NCI-H524 (cell line): ENCODE measurements at regions not wholly inside any gene's neighbourhood (a gene's known extent, or its start where the extent isn't known, plus 50 kb on each side); places are given as distances from the start of the nearest gene placed in this dataset.

ENCODE experiments used
- DNase-seq, 2 experiments: peaks; one replicate each; lab custom pipeline; 2025; lab: John Stamatoyannopoulos, UW

DNA sequence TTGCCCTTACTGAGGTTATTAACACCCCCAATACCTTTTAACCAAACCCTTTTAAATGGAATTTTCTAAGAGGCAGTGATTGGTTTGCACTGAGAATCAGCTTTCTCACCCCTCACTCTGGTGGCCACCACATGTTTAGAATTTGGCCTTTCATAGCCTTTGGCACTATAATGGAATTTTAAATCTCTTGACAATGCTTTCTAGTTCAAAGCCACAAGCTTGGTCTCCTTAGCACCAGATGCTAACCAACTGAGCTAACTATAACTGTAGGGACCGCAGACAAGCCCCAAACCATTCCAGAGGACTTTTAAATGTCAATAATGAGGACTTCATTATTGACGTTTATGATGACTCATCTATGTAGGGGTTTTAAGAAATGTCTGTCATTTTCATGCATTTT is 238.7 kb upstream of the SNX7 start:
- DNase-seq, result no peak

DNA sequence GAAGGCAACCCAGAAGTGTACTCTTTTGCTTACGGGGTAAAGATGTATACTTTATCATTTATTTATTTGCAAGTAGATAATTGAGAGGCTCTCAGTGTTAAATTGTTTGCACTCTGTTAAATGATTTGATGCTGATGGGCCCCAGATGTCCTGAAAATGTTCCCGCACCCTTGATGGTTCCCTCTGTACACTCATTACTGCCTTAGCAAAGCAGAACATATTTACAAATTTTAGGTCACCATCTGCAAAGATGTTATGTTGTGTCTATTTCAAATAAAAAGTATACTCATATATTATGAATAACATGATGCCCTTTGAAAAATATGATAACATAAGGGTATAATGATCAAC is 240.5 kb upstream of the SNX7 start:
- no peak for DNase-seq

DNA sequence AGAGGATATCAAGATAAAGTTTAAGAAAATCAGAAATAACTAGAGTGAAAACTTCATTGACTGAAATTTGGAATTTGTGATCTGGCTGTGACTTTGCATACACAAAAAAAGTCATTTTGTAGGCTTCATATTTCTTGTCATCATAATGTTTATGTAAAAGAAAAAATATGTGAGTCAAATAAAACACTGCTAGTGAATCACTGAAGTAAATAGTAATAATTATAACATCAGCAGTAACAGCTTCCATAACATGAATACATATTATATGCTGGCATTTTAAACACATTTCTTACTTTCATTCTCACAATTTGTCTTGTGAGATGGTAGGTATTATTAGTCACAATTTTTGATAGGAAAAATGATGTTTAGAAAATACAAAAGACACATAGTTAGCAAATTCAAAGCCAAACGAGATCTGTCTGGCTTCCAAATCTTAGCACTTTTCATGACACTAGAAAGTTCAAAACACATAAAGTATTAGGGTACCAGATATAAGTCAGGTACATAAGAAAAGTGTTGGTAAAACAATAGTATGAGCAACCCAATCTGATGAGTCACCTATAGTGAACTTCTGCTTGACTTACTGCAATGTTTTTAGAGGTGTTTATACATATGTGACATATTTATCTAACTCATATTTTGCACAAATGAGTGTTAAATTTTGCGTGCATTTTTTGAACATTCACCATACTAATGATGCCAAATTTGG is 241.0 kb upstream of the SNX7 start:
- DNase-seq, result no peak

DNA sequence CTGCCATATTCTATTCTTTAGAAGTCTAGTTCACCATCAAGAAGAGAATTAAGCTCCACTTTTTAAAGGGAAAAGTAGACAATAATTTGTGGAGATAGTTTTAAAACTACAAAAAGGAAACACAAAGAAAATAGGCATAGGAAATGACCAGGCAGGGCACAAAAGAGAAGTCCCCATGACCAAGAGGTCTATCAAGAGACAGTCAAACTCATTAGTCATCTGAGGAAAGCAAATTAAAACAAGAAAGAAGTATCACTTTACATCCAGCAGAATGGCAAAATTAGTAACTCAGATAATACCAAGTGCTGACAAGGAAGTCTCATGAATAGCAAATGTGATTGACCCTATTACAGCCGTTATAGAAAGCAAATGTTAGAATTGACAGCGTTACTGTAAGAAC is 243.7 kb upstream of the SNX7 start:
- no peak for DNase-seq

DNA sequence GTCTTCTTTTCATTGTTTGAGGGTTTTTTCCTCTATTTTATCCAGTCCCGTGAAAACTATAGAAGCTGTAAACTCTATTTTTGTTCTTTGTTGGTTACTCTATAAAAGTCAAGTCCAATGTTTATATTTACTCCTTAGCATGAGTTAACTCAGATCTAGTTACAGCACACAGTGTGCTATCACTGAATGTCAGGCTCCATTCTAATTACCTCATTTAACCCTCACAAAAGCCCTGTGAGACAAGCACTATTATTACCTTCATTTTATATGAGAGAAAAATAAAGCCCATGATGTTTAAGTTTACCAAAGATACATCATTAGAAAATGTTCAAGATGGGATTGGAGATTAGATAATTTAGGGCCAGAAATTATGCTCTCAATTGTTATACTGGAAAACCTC is 251.4 kb upstream of the SNX7 start:
- DNase-seq, result no peak

DNA sequence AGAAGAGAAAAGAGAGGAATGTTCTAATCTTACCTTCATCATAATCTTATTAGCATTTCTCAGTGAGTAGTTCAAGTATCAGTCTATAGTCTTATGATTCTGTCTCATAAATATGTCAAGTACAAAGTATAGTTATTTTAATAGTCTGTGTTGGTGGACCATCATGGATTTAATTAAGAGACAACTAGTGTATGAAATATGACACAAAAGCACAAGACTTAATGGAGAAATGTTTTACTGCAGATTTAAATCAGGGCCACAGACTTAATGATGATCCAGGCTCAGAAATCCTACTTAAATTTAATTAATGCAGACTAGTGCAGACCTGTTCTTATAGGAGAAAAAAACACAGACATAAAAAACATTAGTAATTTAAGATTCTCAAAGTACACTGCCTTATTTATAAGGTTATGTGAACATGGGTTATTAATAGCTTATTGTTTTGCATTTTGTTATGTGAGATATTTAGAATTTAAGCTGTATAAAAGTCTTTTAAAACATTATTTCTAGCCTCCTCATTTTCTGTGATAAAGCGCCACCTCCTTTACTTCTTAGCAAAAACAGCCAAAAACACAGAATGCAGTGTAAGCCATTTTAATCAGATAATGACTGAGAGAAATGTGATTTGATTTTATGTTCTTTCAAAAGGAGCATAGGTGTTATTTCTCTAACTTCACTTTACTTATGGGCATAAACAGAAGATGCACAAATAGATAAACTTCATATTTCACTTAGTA is 255.0 kb upstream of the SNX7 start:
- peak; percentile 16 to 66 for DNase-seq

DNA sequence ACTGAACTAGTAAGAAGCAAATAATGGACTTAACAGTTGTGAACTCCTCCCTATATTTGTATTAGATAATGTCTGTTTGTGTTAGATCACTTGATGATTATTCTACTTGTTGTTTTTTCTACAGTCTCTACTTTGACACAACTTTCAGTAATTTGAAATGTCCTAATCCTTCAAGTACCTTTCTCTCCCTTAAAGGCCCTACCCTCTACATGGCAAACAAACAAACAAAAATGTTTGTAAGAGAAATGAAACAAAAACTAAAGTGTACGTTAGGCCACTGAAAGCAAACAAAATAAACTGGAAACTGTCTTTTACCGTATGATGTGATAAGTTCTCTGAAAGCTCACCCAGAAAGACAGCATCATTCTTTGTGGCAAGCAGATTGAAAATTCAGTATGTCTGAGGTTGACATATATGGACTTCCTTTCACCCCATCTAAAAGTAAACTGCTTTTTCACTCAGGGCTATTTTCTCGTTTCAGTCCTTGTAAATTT is 255.9 kb upstream of the SNX7 start:
- no peak for DNase-seq

DNA sequence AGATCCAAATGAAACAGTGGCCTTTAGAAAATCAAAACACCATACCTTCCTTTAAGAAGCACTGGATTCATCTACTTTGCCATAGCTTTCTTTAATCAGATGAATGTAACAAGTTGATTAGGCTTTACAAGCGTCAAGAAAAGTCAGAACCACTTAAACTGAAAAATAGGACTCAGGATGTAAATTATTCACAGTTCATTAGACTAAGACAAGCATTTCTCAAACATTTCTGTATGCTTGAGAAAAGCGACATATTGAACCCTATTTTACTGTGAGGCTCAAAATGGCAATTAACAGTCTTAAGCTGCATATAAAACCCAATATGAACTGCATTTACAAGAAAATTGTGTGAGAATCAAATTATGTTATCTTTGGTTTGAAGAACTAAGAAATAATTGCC is 256.7 kb upstream of the SNX7 start:
- DNase-seq, result no peak

DNA sequence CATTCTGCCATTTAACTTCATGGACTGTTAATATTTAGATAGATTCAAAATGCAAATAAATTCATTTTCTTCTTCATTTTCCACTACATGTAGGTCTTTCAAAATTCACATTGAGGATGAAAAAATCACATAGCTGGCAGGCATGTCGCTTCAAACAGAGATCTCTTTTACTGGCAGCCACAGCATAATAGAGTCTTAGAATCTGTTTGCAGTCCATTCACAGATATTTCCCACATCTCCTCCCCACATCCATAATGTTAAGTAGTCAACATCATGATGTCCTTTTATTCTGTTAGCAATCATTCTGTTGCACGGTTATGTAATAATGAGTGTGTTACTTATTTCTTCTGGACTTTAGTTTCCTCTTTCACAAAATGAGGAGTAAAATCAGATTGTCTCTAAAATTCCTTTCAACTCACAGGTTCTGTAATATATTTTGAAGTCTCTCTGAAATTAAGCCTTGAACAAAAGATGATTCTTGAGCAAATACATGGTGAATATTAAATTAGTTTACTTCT is 257.5 kb upstream of the SNX7 start:
- DNase-seq, result no peak

DNA sequence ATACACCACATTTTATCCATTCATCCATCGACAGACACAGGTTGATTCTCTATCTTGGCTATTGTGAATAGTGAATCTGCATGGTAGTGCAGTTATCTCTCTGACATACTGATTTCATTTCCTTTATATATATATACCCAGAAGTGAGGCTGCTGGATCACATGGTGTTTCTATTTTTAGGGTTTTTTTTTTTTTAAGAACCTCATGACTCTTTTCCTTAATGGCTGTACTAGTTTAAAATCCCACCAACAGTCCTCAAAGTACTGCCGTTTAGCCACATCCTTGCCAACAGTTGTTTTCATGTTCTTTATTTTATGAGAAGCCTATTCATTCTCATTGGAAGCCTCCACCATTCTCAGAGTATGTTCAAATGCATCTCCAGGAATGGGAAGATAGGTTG is 258.7 kb upstream of the SNX7 start:
- no peak for DNase-seq

DNA sequence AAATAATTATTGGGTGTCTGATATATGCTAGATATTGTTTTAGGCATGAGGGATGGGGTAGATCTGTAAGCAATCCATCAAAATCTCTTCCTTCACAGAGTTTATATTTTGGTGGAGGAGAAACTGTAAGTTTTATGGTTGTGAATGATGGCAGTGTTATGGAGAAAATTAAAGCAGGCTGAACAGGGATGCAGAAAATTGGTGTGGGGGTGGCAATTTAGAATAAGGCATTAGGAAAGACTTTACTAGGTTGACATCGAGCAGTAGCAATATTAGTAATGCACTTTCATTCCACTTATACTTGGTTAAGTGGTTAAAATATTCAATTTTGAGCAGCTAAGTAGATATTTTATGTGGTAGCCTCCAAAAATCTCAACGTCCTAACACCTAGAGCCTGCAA is 261.1 kb upstream of the SNX7 start:
- no peak for DNase-seq

DNA sequence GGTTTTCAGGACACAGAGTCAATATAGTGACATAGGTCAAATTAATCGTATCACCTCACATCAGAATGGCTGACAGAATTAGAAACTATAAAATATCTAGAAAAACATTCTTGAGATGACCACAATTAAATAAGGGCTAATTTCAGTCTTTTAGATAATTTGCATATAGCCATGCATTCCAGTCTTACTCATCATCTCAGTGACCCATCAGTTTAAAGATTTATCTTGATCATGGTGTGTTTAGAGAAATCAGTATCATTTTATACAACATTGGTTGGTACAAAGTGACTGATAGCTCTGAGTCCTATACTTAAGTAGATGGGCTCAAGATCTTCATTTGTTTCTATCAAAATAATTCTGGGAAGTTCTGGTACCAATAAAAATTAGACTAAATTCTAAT is 262.3 kb upstream of the SNX7 start:
- no peak for DNase-seq

DNA sequence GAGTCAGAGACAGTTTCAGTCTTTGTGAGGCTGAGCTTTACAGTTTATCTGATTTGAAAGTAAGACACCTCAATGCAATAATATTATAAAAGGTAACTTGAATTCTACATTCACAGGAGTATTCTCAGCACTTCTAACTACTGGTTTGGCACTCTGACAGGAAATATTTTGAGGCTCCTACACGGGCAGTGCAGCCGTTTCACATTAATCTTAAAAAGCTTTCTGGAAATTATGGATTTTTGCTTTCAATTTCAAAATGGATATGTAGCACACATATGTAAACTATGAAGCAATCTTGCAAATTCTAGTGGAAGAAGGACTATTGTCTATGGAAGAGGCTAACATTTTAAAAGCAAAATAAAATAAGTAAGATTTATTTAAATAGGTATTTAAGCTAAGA is 262.9 kb upstream of the SNX7 start:
- no peak for DNase-seq

DNA sequence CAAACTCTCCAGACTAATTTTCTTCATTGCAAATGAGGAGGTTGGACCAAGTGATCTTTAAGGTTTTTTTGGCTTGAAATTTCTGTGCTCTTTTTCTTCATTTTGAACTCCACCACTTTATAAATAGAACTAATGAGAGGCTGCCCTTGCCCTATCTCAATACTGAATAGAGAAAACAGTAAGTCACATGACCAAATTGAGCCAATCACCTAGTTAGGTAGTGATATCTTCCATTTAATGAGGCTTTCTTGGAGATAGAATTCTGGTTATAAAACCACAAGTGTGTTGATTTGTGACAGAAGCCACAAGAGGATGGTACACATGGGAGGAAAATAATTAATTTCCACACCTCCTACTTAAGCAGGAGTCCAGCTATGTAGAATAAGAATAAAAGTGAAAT is 263.4 kb upstream of the SNX7 start:
- DNase-seq, result no peak

DNA sequence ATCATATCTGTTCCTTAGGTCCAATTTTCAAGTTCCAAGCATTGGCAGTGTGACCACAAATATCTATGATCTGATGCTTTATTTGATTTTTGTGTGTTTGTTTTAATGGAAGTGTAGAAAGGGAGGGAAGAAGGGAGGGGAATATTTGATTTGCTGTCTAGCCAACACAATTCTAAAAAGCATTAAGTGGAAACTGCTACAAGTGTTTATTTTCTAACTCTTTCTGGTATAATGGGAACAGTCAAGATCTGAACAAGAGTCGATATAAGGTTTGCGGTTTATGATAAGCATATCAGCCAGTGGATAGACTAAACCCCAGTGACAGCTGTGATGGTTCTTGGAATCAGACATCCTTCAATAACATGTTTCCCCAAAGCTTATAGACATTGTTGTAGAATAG is 267.8 kb upstream of the SNX7 start:
- no peak for DNase-seq

DNA sequence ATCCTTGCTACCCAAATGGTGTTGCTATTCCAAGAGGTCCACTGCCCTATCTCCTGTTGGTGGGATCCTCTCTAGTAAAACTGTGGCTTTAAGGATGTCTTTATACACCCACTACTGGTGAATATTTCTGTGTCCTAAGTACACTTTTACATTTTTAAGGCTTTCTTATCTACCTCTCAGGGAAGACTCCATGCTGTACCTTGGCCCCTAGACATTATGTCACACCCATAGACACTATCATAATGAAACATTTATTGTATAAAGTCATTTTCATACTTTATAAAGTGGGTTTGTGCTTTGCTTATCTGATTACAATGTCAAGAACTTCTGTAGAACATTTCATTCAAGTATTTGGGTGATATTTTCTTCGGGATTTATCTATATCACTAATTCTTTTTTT is 270.3 kb upstream of the SNX7 start:
- DNase-seq, result no peak

DNA sequence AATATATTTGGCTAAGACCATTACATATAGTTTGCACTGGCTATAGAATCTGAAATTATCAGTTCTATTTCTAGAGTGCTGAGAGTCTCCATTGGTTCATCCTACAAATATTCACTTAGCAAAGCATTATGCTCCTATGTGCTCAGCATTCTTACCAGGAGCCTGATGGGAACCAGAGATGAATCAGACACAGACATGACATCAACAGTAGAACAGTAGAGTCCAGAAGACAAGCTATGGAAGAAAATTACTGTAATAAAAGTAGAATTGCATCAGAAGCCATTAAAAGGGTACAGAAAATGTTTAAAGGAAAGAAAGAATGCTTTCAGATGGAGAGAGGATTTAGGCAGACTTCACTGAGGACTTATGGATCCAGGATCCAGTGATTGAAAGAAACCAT is 271.7 kb upstream of the SNX7 start:
- no peak for DNase-seq

DNA sequence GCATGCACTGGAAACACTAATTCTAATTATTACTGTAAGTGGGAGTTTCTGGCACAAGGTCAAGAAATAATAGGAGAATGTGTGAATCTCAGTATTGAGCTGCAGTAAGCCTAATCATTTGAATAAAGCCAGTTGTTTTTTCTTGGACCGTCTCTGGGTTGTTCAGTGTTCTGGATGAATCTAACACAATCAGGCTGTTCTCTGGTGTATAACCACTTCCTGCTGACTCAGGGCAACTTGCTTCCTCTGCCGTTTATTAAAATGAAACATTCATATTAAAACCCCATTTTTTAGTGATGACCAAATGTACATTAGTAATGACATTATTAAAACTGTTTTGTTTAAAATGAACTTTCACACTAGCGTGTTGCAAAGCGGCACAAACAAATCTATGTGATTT is 273.1 kb upstream of the SNX7 start:
- DNase-seq, result no peak

DNA sequence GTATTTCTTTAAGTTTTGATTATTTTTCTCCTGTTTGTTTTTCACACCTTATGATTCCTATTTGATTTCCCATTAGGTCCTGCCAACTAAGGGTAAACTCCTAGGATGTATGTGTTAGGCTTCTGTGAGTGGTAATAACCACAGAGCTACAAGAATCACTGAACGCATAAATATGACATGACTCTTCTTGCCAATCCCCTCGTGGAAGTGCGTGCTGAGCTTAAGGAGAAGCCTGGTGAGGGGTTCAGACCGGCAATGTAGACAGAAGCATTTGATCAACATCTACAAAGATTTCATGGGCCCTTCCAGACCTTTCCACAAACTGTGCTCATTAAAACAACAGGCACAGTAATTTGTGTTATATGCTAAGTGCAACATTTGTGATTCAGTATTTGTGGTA is 273.8 kb upstream of the SNX7 start:
- DNase-seq, result no peak

DNA sequence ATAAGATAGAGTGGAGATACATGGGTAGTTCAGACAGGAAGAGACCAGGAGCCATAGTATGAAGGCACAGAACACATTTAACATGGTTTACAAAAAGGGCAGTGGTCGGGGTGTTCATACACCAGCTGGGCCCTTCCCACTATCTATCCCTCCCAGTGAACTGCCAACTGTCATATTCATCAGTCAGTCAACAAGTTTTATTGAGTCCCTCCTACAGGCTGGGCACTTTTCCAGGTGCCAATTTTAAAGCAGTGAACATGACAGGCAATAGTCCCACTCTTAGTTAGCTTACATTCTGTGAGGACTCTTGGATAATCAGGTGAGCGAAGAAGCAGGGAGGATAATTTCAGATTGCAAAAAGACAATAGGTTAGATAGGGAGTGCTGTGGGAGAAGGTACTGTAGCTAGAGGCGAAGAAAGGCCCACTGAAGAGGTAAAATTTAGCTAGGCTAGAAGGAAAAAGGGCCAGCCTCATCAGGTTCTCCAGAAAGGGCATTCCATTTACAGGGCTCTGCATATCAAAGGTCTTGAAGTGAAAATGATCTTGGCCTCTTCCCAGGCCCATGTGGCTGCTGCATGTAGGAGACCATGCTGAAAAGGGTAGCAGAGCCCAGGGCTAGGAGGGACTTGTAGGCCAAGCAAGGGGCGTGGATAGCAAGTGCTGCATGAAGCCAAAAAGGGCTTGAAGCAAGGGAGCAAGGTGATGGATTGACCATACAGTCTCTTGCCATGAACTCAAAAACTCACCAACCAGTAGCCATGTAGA is 274.7 kb upstream of the SNX7 start:
- DNase-seq, result no peak

DNA sequence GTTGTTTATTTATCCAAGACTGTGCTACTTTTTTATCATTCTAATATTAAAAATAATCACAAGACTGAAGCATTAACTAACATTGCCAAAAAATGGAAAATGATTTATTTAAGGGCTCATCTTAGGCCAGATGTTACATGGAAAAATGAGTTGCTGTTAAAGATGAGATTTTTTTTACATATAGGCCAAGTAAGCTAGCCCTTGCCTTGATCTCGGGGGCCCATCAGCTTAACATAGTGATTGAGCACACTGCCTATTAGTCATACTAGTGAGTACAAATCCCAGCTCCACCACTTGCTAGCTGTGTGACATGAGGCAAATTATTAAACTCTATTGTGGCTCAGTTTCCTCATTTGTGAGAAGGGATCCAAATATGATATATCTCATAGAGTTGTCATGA is 275.9 kb upstream of the SNX7 start:
- DNase-seq, result no peak

DNA sequence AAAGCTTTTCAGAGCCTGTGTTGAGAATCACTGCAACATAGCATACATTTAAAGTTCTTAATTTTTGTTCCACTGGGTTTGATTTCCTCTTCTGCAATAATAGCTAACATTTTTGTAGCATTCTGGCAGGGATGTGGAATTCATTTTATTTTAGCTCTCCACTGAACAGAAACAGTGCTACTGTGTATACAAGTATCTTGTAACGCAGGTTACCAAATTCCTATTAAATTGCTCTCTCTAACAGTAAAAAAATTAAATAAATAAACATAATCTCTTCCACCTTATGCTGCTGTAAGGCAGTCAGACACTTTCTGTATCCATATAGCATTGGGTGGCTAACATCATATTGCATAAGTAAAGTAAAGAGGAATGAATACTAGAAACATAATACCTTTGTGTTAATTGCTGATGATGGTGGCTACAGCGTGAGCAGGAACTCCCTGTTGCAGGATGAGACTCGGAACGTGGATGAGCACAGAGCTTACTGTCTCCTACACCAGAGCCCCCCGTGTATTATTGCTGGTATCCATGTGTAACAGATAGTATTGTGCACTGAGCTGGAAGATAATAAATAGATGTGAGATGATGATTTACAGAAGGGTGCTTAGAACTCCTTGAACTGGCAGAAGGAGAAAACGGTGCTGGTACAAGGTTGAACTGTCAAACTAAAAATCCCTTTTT is 276.9 kb upstream of the SNX7 start:
- peak in 1 of 2 experiments; percentile 20 for DNase-seq
